Right renal pelvis (tissue), 4 donors: ENCODE measurements at regions not wholly inside any gene's neighbourhood (a gene's known extent, or its start where the extent isn't known, plus 50 kb on each side); places are given as distances from the start of the nearest gene placed in this dataset.
A peak's percentile ranks its signal among the peaks of the same experiment; 100 is the strongest.

Experiments used
- DNase-seq, 4 donors: peaks; one replicate each; pipeline ENCODE4 v3.0.0-alpha.2; 2013; ENCODE audit warnings: low read depth in 4 of 4, low spot score in 3 of 4, missing footprints in 1 of 4

DNA sequence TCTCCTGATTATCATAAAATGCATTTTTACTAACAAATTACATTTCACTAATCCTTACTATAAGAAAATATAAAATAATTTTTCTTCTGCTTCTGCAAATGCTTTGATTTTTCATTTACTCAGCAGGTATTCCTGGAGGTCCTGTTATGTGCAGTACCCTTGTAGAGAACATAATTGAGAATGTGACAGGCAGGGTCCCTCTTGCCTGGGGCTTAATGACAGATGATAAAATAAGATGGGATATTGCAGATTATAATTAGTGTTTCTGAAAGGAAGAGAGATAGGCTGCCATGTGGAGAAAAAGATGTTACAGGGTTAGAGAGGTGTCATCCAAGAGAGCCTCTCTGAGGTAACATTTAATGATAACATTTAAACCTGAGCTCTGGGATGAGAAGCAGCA lies 128.9 kb downstream of the MAD2L1 start:
- no peak for DNase-seq

DNA sequence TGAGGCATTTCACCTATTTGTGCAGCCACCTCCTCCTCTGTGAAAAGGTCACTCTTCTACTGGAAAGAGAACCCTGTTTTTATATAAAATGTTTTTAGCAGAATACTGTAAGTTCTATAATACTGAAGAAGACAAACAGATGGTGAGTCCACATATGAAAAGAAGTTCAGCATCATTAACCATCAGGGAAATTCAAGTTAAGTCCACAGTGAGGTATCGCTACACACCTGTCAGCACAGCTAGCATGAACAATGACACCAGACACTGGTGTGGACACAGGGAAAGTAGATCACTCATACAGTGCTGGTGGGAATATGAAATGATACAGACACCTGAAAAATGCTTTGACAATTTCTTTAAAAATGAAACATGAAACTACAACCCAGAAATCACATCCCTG lies 133.0 kb downstream of the MAD2L1 start:
- DNase-seq, result peak in 1 of 4 donors; percentile 12

DNA sequence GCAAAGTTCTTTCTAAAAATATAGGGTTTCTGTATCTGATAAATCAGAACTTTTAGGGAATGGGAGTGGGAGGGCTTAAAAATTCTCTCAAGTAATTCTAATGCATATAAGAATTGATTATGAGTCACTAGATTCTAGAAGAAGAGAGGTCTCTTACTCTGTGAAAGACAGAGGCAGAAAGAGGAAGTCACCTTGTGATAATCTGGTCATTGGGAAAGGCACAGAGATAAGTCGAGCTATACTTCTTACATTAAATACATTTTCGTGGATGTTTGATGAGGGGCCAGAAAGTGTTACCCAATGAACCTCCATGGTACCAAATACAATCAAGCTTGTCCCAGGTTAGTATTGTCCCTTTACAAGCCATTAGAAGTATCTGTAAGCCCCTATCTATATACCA lies 134.4 kb downstream of the MAD2L1 start:
- DNase-seq, result no peak

DNA sequence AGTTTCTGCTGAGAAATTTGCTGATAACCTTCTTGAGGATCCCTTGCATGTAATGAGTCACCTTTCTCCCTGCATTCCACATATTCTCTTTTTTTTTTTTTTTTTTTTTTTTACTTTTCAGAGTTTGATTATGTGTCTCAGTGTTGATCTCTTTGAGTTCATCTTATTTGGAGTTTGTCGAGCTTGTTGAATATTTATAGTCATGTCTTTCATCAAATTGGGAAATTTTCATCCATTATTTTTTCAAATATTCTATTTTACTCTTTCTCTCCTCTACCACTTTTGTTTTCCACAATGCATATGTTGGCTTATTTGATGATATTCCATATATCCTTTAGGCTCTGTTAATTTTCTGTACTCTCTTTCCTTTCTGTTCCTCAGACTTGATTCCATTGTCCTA lies 136.1 kb downstream of the MAD2L1 start:
- no peak for DNase-seq

DNA sequence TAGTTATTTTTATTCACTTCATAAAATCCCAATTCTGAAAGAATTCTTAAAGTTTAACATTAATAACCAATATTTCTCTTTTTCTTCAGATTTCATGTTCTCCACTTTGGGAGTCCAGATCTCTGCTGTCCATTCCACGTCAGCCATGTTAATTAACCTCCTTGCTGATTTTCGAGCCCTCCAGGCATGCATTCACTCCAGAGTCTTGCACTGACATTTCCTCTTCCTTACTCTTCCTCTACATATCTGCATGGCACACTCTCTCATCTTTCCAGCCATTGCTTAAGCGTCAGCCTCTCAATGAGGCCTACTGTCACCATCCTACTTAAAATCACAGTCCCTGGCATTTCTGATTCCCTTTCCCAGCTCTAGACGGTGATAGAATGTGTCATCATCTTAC lies 144.8 kb downstream of the MAD2L1 start:
- no peak for DNase-seq

DNA sequence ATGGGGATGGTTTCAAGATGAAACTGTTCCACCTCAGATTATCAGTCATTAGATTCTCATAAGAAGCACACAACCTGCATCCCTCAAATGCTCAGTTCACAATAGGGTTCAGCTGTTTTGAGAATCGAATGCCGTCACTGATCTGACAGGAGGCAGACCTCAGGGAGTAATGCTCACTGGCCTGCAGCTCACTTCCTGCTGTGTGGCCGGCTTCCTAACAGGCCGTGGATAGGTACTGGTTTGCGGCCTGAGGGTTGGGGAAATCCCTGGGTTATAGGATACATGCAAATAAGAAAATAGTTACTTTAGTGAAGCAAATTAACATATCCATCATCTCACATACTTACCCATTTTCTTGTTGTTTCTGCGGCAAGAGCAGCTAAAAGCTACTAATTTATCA lies 160.4 kb downstream of the MAD2L1 start:
- DNase-seq, result no peak

DNA sequence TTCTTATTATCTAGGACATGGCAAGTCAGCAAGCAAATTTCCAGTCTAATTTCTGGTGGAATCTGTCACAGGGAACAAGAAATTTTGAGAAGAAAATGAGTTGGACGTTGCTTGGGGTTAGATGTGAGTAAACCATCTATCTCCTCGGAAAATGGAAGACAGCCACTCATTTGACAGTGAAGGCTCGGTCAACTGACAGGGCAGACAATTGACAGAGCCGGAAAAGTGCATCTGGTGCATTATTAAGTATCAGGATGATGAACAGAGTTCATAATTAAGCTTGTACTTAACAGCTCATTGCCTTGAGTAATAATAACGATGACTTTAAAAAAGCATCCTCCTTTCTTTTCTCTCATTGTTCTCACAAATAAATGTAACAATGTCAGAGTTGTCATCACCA lies 168.4 kb downstream of the MAD2L1 start:
- DNase-seq, result no peak

DNA sequence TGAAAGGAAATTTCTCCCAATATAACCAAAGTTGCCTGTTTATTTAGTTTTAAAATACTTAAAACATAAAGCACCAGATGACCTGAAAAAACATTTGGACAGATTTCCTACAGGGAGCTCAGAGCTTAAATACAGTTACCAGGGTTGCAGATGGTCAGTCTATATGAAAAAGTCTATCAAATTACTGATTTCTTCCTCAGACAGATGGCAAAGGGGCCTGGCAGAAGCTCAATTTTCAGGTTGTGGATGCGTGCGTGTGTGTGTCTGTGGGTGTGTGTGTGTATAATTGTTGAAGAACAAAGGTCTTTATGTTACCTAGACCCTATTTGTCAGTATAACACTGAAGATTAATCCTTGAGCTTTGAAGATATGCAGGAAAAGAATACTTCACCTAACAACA lies 169.4 kb downstream of the MAD2L1 start:
- no peak for DNase-seq

DNA sequence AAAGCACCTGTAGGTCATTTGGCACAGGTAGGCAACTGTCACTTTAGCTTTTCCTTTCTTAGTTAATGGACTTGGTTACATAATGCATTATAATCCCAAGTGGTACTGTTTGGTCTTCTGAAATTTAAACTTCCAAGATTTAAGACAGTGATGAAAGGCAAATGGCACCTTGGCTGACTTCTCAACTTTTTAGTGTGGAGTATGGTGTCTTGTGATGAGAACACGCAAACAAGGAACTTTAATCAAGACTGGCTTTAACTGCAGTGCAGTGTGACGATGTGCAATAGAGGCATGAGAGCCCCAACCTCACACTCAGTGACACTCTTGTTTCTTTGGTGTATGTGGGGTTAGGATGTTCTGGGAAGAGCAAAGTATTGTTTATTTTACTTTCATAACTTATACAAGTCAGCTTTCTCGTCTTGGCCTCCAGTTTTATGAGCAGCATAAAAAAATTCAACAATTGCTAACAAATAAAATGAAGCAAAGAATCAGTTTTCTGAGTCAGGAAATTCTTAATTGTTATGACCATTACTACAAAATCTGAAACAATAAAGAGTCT lies 171.9 kb downstream of the MAD2L1 start:
- DNase-seq, result no peak

DNA sequence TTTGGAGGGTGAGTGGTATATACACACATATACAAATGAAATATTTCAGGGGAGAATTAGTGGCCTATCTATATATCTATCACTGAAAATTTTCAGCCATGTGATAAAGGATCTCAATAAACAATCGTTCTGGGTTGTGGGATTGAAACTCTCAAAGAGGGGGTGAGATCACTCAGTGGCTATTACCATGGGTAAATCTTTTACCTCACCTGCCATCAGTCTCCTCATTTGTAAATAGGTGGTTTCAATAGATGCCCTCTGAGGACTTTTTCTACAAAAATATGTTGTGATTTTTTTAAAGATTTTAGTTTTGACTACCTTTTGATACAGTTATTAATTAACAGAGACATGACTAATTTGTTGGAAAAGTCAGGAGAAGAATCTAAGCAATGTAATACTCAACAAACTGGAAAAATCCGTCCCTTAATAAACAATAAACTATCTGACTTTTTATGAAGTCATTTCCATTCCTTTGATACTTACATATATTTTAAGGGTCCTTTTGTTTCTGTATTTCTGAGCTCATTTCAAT lies 192.8 kb downstream of the MAD2L1 start:
- no peak for DNase-seq

DNA sequence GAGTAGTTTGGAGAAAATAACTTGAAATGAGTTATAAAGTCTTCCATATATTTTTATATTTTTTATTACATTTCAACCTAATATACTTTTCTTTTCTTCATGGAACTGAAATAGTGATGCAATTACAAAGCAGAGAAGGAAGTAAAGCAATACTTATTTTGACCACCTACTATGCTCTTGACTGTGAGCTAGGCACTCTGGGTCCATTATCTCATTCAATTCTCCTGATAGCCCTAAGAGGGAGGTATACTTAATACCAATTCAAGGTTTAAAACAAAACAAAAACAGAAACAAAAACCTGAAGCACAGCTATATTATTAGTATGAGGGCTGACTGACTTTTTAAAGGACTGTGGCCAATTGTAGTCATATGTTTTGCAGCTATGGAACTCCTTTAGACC lies 193.5 kb downstream of the MAD2L1 start:
- no peak for DNase-seq

DNA sequence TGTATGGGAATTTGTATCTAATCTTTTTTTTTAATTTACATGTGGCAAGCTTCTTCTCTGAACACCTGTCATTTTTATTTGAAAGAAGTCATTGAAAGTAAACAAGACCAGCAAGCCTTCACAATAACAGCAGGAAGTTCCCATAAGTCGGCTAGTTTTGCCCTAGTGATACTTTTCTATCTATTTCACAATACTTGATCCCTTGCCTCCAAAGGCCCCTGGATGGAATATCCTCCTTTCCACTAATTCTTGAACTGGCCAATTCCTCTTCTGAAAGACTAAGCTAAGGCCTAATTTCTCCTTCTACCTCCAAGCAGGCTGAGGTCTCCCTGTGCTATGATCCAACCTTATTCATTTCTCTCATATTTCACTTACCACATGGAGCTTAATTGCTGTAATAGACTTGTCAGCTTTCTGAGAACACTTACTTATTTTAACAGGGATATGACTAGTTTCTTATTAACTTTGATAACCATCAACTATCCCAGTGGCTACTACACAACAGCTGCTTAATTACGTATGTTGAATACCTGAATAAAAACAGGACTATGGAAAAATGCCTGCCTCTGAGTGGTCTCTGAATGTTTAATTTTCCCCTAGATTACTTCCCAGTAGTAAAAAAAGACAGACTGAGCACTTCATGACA lies 194.2 kb downstream of the MAD2L1 start:
- peak in 1 of 4 donors; percentile 2 for DNase-seq

DNA sequence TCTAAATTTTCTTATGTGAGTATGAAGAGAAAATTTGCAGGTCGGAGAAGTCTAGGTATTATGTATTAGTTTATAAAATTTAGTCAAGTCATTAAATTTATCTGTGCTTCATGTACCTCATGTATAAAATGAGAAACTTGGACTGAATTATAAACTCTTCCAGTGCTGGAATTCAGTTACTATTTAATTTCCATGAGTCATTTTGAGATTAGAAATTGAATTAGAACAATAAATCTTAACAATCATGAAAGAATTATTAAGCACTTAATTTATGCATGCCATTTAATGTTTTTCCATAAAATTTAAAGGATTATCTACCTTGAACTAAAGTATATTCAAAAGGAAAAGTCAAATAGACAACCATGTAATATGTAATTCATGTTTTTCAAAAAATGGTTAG lies 195.8 kb downstream of the MAD2L1 start:
- DNase-seq, result no peak

DNA sequence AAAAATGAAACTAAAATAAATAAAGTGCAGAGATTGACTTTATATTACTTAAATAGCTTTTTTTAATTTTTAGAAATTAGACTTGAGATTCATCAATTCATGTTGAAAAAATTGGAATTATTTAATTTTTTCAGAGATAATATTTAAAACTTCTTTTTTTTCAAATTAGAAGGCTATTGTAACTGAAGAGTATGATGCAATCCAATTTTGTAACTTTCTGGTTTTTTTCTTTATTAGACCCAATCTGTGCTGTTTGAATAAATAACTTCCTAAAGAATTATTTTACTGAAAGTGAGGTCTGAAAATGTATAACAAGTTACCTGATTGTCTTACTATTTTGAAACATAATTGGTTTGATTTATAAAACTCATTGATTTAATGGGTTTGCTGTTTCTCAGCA lies 200.9 kb downstream of the MAD2L1 start:
- DNase-seq, result no peak

DNA sequence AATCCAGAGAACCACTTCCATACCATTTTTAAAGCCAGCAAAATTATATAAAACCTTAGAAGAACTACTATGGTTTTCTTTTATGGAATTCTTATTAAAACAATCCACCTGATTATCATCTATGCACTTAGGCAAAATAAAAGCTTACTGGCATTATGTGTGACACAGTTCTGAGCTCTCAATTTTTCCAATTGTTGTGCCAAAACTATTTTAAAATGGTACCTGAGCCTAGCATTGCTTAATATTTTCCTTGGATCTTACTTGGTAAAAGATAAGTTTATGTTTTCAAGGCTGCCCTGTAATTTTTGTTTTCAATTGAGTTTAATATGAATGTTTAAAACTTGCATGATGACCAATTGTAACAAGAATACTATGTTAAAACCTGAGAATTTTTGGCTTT lies 201.3 kb downstream of the MAD2L1 start:
- DNase-seq, result no peak

DNA sequence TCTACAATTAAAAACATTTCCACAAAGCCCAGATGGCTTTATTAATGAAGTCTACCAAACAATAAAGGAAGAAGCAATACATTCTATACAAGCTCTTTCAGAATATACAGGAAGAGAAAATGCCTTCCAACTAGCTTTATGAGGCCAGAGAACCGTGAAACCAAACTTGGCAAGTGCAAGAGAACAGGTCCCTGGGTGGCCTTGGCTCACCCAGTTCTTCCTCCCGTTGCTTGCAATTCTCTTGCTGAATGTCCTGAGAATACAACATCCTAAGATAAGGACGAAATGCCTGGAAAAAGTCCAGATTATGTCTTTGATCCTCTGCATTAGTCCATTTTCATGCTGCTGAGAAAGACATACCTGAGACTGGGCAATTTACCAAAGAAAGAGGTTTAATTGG lies 204.9 kb downstream of the MAD2L1 start:
- DNase-seq, result no peak

DNA sequence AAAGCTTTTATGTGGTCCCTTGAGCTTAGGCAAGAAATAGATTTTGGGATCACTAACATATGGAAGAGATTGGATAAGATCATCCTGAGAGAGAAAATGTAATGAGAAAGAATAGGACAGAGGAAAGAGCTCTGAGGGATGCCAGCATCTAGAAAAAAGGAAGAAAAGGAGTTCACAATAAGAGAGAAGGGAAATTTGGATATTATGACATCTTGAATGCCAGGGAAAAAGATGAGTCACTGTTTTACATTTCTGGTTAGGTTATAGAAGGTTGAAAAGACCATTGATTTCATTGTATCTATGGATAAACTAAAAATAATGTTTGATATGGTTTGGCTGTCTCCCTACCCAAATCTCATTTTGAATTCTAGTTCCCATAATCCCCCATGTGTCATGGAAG lies 208.5 kb downstream of the MAD2L1 start:
- no peak for DNase-seq

DNA sequence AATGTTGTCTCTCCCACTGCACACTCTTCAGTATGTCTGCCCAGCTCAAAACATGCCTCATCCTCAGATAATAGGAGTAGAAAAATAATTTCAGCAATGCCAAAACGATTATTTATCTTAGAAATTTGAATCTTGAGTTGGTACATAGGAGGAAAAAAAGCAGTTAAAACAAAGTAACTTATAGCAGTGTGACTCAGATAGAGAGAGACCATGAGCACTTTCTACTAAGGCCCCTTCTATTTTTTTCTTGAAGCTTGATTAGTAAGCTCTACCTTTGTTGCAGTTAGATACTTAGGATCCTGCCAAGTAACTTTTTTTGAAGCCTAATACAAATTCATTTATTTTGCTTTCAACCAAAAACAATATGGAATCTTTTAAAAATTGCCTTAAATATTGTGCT lies 212.3 kb downstream of the MAD2L1 start:
- DNase-seq, result no peak

DNA sequence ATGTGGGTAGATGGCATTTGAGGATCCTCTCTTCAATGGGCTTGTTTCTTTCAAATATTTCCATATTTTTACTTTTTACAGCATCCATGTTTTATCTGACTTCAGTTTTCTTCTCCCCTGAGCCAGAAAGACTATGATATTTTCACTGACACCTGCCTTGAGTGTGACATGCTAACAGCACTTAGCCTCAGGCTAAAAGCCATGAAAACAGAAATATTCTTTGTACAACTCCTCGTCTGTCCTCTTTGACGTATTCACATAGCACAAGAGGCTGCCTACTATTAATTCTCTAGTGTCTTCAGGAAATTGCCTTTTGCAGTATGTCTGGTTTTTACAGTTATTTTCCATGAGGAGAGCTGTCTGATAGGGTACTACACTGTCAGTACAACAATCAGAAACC lies 215.0 kb downstream of the MAD2L1 start:
- no peak for DNase-seq

DNA sequence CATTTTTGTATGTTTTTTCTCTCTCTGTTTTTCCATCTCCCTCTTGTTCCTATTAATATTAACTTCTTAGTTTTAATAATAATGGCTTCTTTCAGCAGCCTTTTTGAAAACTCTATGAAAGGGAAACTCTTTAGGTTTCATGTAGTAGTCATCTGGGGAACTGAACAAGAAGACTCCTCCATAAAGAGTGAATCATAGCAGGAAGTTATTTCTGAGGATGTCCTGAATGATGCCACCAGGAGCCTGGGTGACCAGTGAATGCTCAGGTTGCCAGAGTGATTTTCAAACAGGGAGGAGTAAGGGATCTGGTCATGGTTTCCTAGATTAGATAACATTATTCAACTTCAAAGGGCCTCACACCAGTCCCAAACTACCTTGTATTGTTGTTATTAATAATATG lies 212.8 kb upstream of the PDE5A start:
- no peak for DNase-seq

DNA sequence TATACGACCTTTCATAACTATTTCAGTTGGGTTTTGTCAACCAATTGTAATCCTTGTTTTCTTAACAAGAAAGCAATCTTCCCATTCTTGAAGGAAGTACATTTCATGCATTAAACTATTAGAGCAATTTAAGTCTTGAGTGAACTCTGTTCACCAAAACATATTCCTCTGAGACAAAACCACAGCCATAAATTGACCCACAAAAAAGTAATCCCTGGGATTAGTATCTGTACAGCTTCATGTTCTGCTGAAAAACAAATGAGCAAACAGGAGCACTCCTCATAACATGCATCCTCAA lies 207.0 kb upstream of the PDE5A start:
- no peak for DNase-seq

DNA sequence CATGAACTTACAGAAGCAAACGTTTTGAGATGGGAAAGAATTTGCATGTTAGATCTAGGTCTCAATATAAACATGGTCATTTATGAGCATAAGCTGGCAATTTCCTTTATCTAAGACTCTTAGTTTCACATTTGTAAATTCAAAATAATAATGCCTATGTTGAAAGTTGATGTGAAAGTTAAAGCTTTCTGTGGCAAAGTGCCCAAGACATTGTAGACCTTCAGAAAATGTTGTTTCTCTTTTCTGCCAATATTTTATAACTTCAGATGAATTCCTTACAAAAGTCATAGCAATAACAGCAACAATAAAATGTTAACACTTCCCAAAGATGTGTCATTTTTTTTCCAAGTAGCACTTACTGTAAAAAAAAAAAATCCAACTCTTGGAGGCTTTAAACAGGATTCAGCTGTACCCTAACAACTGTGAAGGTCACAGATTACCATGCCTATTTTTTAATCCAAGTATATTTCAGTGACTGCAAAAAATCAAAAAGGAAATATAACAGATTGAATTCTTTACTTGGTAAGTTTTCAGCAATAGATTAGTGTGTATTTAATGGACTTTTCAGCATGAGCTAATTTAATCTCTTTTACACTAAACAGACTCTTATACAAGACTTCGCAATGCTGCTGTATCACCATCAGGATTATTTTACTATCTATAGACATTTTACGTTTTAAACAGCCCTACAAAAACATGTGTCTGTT lies 206.5 kb upstream of the PDE5A start:
- DNase-seq, result no peak
